H9 (cell line): ENCODE measurements at regions not wholly inside any gene's neighbourhood (a gene's known extent, or its start where the extent isn't known, plus 50 kb on each side); places are given as distances from the start of the nearest gene placed in this dataset.

Source experiments
- DNase-seq: peaks from one replicate; pipeline ENCODE4 v3.0.0-alpha.2; 2017
- H2AFZ ChIP-seq: one replicate; pipeline ENCODE4 v1.6.1; 2013; ENCODE audit warnings: mild to moderate bottlenecking, low read length, control low read depth, moderate library complexity
- H2AK5ac ChIP-seq: 2 replicates; pipeline ENCODE4 v1.6.1; 2013; ENCODE audit warnings: low read length, control low read depth, mixed read lengths; ENCODE audit not compliant: insufficient read length
- H2BK120ac ChIP-seq: one replicate; pipeline ENCODE4 v1.6.1; 2013; ENCODE audit warnings: low read depth, mild to moderate bottlenecking, low read length, control low read depth, inconsistent platforms; ENCODE audit not compliant: poor library complexity, severe bottlenecking
- H2BK12ac ChIP-seq: 2 replicates; pipeline ENCODE4 v1.6.1; 2013; ENCODE audit warnings: low read length, control low read depth, mixed read lengths, low read depth; ENCODE audit not compliant: insufficient read length
- H2BK15ac ChIP-seq: 2 replicates; pipeline ENCODE4 v1.6.1; 2013; ENCODE audit warnings: low read depth, low read length, control low read depth
- H2BK20ac ChIP-seq: one replicate; pipeline ENCODE4 v1.6.1; 2013; ENCODE audit warnings: low read depth, mild to moderate bottlenecking, low read length, control low read depth, inconsistent platforms; ENCODE audit not compliant: poor library complexity, severe bottlenecking
- H2BK5ac ChIP-seq: 2 replicates; pipeline ENCODE4 v1.6.1; 2013; ENCODE audit warnings: low read length, control low read depth, mixed read lengths; ENCODE audit not compliant: insufficient read length
- H3K14ac ChIP-seq: 2 replicates; pipeline ENCODE4 v1.6.1; 2013; ENCODE audit warnings: low read length, control low read depth; ENCODE audit not compliant: insufficient read depth
- H3K18ac ChIP-seq: 2 replicates; pipeline ENCODE4 v1.6.1; 2013; ENCODE audit warnings: low read depth, mild to moderate bottlenecking, mixed read lengths, low read length, control low read depth; ENCODE audit not compliant: insufficient read length
- H3K23ac ChIP-seq: 2 replicates; pipeline ENCODE4 v1.6.1; 2013; ENCODE audit warnings: low read length, control low read depth, mixed read lengths, low read depth; ENCODE audit not compliant: insufficient read length
- H3K23me2 ChIP-seq: 2 replicates; pipeline ENCODE4 v1.6.1; 2013; ENCODE audit warnings: low read depth, mild to moderate bottlenecking, mixed read lengths, low read length, control low read depth; ENCODE audit not compliant: insufficient read length, poor library complexity, severe bottlenecking
- H3K27ac ChIP-seq: 2 replicates; pipeline ENCODE4 v1.5.1; 2013; ENCODE audit warnings: low read length, control low read depth, mixed read lengths, low read depth; ENCODE audit not compliant: insufficient read length
- H3K27me3 ChIP-seq: 2 replicates; pipeline ENCODE4 v1.6.1; 2013; ENCODE audit warnings: low read length, control low read depth, inconsistent platforms; ENCODE audit not compliant: insufficient read depth
- H3K4ac ChIP-seq: 2 replicates; pipeline ENCODE4 v1.6.1; 2013; ENCODE audit warnings: low read depth, mild to moderate bottlenecking, control low read depth, inconsistent platforms, low read length, moderate library complexity
- H3K4me1 ChIP-seq: 2 replicates; pipeline ENCODE4 v1.6.1; 2013; ENCODE audit warnings: low read length, control low read depth, inconsistent platforms; ENCODE audit not compliant: insufficient read depth
- H3K4me2 ChIP-seq: 2 replicates; pipeline ENCODE4 v1.6.1; 2013; ENCODE audit warnings: low read length, control low read depth, mixed read lengths; ENCODE audit not compliant: insufficient read length, insufficient read depth
- H3K56ac ChIP-seq: 2 replicates; pipeline ENCODE4 v1.6.1; 2013; ENCODE audit warnings: low read depth, mild to moderate bottlenecking, mixed read lengths, low read length, control low read depth; ENCODE audit not compliant: insufficient read length
- H3K79me1 ChIP-seq: 2 replicates; pipeline ENCODE4 v1.6.1; 2013; ENCODE audit warnings: low read depth, mild to moderate bottlenecking, moderate library complexity, low read length, control low read depth, inconsistent platforms; ENCODE audit not compliant: insufficient read depth, poor library complexity, severe bottlenecking
- H3K79me2 ChIP-seq: 2 replicates; pipeline ENCODE4 v1.6.1; 2013; ENCODE audit warnings: low read length, control low read depth, inconsistent platforms; ENCODE audit not compliant: insufficient read depth
- H3K9ac ChIP-seq: 2 replicates; pipeline ENCODE4 v1.6.1; 2013; ENCODE audit warnings: low read length, control low read depth, mixed read lengths; ENCODE audit not compliant: insufficient read length; ENCODE audit errors: extremely low read depth
- H3K9me3 ChIP-seq: one replicate; pipeline ENCODE4 v1.6.1; 2013; ENCODE audit warnings: low read depth, low read length, inconsistent platforms; ENCODE audit not compliant: control insufficient read depth
- H3T11ph ChIP-seq: one replicate; pipeline ENCODE4 v1.6.1; 2013; ENCODE audit warnings: mild to moderate bottlenecking, low read length, control low read depth, inconsistent platforms
- H4K20me1 ChIP-seq: one replicate; pipeline ENCODE4 v1.6.1; 2013; ENCODE audit not compliant: control insufficient read depth, insufficient read length, insufficient read depth
- H4K5ac ChIP-seq: 2 replicates; pipeline ENCODE4 v1.6.1; 2013; ENCODE audit warnings: low read depth, mild to moderate bottlenecking, mixed read lengths, low read length, control low read depth; ENCODE audit not compliant: insufficient read length
- H4K8ac ChIP-seq: replicated peaks from 2 replicates; pipeline ENCODE4 v1.6.1; 2013; ENCODE audit warnings: low read length, control low read depth, mixed read lengths, low read depth; ENCODE audit not compliant: insufficient read length
- H4K91ac ChIP-seq: 2 replicates; pipeline ENCODE4 v1.6.1; 2013; ENCODE audit warnings: low read depth, mild to moderate bottlenecking, moderate library complexity, mixed read lengths, low read length, control low read depth; ENCODE audit not compliant: insufficient read length
- H3K27ac Mint-ChIP-seq, 3 experiments: 2 replicates in 2 of 3; 3 replicates in 1 of 3; pipeline ENCODE4 v1.8.0; 2020 to 2021; ENCODE audit warnings: mixed read lengths in 3 of 3, mild to moderate bottlenecking in 1 of 3, moderate library complexity in 1 of 3
- H3K27me3 Mint-ChIP-seq: 2 replicates; pipeline ENCODE4 v1.8.0; 2021; ENCODE audit warnings: low read depth, mild to moderate bottlenecking, moderate library complexity, mixed read lengths
- H3K36me3 Mint-ChIP-seq, 3 experiments: 2 replicates in 2 of 3; 3 replicates in 1 of 3; pipeline ENCODE4 v1.8.0; 2020 to 2021; ENCODE audit warnings: low read depth in 3 of 3, mixed read lengths in 3 of 3; ENCODE audit not compliant: insufficient read depth in 1 of 3
- H3K4me1 Mint-ChIP-seq, 2 experiments: 2 replicates each; pipeline ENCODE4 v1.8.0; 2020; ENCODE audit warnings: mixed read lengths in 2 of 2
- H3K4me3 Mint-ChIP-seq, 2 experiments: 2 replicates in 1 of 2; 3 replicates in 1 of 2; pipeline ENCODE4 v1.8.0; 2020 to 2021; ENCODE audit warnings: mild to moderate bottlenecking in 2 of 2, mixed read lengths in 2 of 2, moderate library complexity in 1 of 2
- H3K9me3 Mint-ChIP-seq, 2 experiments: 2 replicates in 1 of 2; 3 replicates in 1 of 2; pipeline ENCODE4 v1.8.0; 2020; ENCODE audit warnings: mild to moderate bottlenecking in 2 of 2, mixed read lengths in 2 of 2, moderate library complexity in 1 of 2
- WGBS: extraction: QIAGEN DNeasy Blood & Tissue Kit; methylation state at CpG from one replicate; pipeline ENCODE4 v1.1.7; 2013; ENCODE audit warnings: missing lambda C conversion rate, low lambda C conversion rate, mixed read lengths; ENCODE audit not compliant: insufficient read length; ENCODE audit errors: extremely low coverage; 5-methylcytosine and 5-hydroxymethylcytosine counted together
- TF ChIP-seq, protein P1 (sequence below): fragments of 200-600 bp; sonication (generic); conservative IDR thresholded peaks from 3 replicates; pipeline ENCODE4 v1.8.0; 2021; ENCODE audit warnings: antibody characterized with exemption, mild to moderate bottlenecking

DNA sequence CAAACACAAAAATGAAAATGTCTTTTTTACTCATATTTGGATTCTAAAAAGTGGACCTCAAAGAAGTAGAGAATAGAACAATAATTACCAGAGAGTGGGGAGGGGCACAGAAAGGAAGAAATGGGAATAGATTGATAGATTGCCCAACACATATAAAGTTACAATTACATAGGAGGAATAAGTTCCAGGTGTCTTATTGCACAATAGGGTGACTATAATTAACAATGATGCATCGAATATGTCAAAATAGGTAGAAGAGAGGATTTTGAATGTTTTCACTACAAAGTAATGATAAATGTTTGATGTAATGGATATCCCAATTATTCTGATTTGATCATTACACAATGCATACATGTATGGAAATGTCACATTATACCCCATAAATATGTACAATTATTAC is 556.0 kb downstream of the CDH8 start:
- Histone ChIP-seq H3K23me2 (no peaks in the 10 kb centered on the region), H3K23ac (no peak overlapping the region), H3K18ac (no peak overlapping the region), H3K79me1 (no peaks in the 10 kb centered on the region), H3K4me1 (no peaks in the 10 kb centered on the region), H2BK20ac (no peak overlapping the region), H2BK120ac (no peak overlapping the region), H3K4me2 (no peak overlapping the region), H3K79me2 (no peaks in the 10 kb centered on the region), H4K5ac (no peak overlapping the region), H2BK15ac (no peak overlapping the region), H3K56ac (no peak overlapping the region), H4K91ac (no peak overlapping the region), H3K27ac (no peak overlapping the region), H2AK5ac (no peak overlapping the region), H2BK12ac (no peak overlapping the region), H3K27me3 (no peaks in the 10 kb centered on the region), H2AFZ (no peak overlapping the region), H2BK5ac (no peak overlapping the region), H3K4ac (no peak overlapping the region), H3T11ph (no peak overlapping the region), H4K20me1 (no peaks in the 10 kb centered on the region), H3K9me3 (no peaks in the 10 kb centered on the region), H4K8ac (no peak overlapping the region), H3K9ac (no peak overlapping the region), H3K14ac (no peak overlapping the region)
- no CpG with 5 or more reads among the region's 1 CpG for WGBS
- Mint-ChIP-seq H3K4me1 (no peaks in the 10 kb centered on the region), H3K9me3 (peaks cover 2 to 5% of the 10 kb centered on the region in 2 experiments; a peak in 3 of 5 replicates), H3K4me3 (no peak overlapping the region), H3K27ac (no peak overlapping the region), H3K27me3 (no peaks in the 10 kb centered on the region), H3K36me3 (peaks cover 0 to 3% (median 0%) of the 10 kb centered on the region in 3 experiments; a peak in 2 of 7 replicates)
- TF ChIP-seq, protein P1, sequence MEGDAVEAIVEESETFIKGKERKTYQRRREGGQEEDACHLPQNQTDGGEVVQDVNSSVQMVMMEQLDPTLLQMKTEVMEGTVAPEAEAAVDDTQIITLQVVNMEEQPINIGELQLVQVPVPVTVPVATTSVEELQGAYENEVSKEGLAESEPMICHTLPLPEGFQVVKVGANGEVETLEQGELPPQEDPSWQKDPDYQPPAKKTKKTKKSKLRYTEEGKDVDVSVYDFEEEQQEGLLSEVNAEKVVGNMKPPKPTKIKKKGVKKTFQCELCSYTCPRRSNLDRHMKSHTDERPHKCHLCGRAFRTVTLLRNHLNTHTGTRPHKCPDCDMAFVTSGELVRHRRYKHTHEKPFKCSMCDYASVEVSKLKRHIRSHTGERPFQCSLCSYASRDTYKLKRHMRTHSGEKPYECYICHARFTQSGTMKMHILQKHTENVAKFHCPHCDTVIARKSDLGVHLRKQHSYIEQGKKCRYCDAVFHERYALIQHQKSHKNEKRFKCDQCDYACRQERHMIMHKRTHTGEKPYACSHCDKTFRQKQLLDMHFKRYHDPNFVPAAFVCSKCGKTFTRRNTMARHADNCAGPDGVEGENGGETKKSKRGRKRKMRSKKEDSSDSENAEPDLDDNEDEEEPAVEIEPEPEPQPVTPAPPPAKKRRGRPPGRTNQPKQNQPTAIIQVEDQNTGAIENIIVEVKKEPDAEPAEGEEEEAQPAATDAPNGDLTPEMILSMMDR = no peak
- DNase-seq = no peak
